Mononuclear cell (primary cell): ENCODE measurements at regions not wholly inside any gene's neighbourhood (a gene's known extent, or its start where the extent isn't known, plus 50 kb on each side); places are given as distances from the start of the nearest gene placed in this dataset.
"Not testable (repeated sequence)": the region's sequence is repeated elsewhere in the genome, so short reads cannot be mapped to it uniquely, and the experiment has no call there.

Experiments used
- H3K27me3 ChIP-seq: 2 replicates; pipeline ENCODE4 v1.6.0; 2011; ENCODE audit warnings: low read length, control low read depth; ENCODE audit not compliant: insufficient read depth
- H3K4me1 ChIP-seq: 2 replicates; pipeline ENCODE4 v1.5.1; 2011; ENCODE audit warnings: mild to moderate bottlenecking, low read length, control low read depth; ENCODE audit not compliant: insufficient read depth
- H3K4me3 ChIP-seq: 2 replicates; pipeline ENCODE4 v1.5.1; 2011; ENCODE audit warnings: mild to moderate bottlenecking, low read length, moderate library complexity
- H3K9me3 ChIP-seq: 2 replicates; pipeline ENCODE4 v1.5.1; 2011; ENCODE audit warnings: low read depth, mild to moderate bottlenecking, control low read depth, low read length

DNA sequence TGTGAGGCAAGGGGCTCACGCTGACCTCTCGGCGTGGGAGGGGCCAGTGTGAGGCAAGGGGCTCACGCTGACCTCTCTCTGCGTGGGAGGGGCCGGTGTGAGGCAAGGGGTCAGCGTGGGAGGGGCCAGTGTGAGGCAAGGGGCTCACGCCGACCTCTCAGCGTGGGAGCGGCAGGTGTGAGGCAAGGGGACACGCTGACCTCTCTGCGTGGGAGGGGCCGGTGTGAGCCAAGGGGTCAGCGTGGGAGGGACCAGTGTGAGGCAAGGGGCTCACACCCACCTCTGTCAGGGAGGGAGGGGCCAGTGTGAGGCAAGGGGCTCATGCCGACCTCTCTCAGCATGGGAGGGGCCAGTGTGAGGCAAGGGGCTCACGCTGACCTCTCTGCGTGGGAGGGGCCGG, 251.7 kb upstream of the NUPR2 start:
- not testable (repeated sequence) for H3K4me1 ChIP-seq, H3K9me3 ChIP-seq, H3K4me3 ChIP-seq

DNA sequence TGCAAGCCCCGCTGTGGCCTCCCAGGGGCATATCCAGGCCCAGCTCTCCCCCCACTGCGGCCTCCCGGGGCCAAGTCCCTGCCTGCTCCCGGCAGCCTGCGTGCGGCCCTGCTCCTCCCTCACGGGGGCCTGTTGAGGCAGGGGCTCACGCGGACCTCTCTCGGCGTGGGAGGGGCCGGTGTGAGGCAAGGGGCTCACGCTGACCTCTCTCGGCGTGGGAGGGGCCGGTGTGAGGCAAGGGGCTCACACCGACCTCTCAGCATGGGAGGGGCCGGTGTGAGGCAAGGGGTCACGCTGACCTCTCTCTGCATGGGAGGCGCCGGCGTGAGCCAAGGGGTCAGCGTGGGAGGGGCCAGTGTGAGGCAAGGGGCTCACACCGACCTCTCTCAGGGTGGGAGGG, 251.2 kb upstream of the NUPR2 start:
- H3K9me3 ChIP-seq = not testable (repeated sequence)

More for the DNA sequence above, 251.7 kb upstream of the NUPR2 start:
- not testable (repeated sequence) for H3K27me3 ChIP-seq

DNA sequence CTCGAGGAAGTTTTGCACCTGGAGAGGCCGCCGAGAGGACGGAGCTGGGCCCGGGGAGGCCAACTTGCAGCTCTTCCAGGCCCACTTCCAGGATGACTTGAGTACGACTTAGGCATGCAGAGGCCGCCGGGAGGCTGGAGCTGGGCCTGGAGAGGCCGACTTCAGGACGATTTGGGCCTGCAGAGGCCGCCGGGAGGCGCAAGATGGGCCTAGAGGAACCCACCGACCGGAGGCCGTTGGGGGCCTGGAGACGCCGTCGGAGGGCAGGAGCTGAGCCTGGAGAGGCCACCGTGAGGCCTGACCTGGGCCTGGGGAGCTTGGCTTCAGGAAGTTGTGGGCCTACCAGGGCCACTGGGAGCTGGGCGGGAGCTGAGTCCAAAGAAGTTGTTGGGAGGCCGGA, 250.5 kb upstream of the NUPR2 start:
- H3K9me3 ChIP-seq, H3K4me1 ChIP-seq, H3K4me3 ChIP-seq, H3K27me3 ChIP-seq: not testable (repeated sequence)

More for the DNA sequence above, 251.2 kb upstream of the NUPR2 start:
- H3K4me1 ChIP-seq, H3K4me3 ChIP-seq, H3K27me3 ChIP-seq: not testable (repeated sequence)

DNA sequence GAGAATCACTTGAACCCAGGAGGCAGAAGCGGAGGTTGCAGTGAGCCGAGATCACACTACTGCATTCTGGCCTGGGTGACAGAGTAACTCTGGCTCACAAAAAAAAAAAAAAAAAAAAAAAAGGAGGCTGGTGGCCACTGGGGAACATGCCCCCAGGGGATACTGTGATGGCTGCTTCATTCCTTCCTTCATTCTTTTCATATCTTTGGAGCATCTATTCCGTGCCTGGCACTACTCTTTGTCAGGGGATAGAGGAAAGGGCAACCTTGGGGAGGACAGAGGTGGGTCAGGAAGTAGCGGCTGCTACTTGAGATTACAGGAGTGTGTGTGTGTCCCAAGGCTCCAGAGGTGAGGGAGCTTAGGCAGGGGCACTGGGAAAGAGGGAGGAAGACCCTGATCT, 236.4 kb upstream of the NUPR2 start:
- H3K4me1 ChIP-seq, H3K9me3 ChIP-seq, H3K27me3 ChIP-seq, H3K4me3 ChIP-seq: not testable (repeated sequence)

DNA sequence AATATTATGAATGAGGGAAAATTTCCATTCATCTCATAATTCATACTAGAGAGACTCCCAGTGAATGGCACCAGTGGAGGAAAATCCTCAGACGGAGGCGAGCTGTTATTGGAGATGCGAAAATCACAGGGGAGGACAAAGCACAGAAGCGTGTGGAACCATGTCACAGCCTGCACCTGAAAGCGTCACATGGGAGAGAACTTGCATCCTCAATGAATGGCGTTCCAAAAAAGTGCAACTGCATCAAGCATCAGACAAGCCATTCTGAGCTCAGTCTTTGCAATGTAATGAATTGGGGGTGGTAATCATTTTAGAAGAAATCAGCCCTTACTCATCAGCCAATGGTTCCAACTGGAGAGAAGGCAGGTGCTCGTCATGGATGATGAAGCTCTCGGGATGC, 235.0 kb upstream of the NUPR2 start:
- not testable (repeated sequence) for H3K27me3 ChIP-seq, H3K4me1 ChIP-seq, H3K4me3 ChIP-seq, H3K9me3 ChIP-seq

DNA sequence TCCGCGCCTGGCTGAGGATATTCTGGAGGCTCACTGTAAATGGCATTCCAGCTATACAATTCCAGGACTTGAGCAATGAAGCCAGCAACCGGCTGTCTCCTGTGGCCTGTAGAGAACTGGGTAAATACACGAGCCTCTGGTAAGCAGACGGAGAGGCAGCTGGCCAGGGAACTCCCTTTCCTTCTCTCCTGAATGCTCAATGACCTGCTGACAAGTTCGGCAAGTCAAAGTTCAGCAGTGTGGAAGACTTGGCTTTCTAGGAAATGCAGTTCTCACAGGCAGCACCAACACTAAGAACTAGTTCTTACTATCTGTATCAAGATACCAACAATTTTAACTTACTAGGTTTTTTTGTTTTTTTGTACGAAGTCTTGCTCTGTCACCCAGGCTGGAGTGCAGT, 232.1 kb upstream of the NUPR2 start:
- not testable (repeated sequence) for H3K27me3 ChIP-seq, H3K9me3 ChIP-seq

DNA sequence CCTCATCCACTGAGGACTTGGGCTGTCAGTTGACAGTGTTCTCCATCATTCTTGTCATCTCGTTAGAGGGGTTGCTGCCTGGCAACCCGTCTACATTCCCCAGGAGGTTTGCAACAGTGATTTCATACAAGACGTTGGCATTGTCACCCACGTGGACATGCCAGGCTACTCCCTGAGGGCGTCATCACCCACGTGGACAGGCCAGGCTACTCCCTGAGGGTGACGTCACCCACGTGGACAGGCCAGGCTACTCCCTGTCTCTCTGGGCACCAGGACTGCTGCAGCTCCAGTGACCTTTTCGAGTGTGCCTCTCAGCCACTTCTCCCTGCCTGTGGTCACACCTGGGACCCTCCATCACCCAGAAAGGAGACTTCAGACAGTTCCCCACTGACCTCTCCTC, 212.1 kb upstream of the NUPR2 start:
- not testable (repeated sequence) for H3K4me1 ChIP-seq, H3K27me3 ChIP-seq, H3K4me3 ChIP-seq, H3K9me3 ChIP-seq

More for the DNA sequence above, 232.1 kb upstream of the NUPR2 start:
- not testable (repeated sequence) for H3K4me3 ChIP-seq, H3K4me1 ChIP-seq

DNA sequence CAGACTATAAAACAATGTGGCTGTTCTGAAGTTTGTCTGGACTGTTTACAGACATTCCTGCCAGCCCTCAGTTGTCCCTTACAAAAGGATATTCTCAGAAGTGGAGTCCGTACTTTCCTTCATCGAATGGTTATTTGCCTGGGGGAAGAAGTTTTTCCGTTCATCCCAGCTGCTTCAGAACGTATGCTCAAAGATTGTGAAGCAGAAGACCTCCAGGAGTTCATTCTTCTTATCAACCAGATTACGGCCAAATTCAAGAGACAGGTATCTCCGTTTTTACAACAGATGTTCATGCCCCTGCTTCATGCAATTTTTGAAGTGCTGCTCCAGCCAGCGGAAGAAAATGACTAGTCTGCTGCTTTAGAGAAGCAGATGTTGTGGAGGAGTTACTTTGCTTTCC, 174.3 kb upstream of the NUPR2 start:
- Histone ChIP-seq H3K9me3 (peaks cover 6% of the 10 kb centered on the region), H3K27me3 (no peaks in the 10 kb centered on the region), H3K4me1 (no peaks in the 10 kb centered on the region), H3K4me3 (no peak overlapping the region)

DNA sequence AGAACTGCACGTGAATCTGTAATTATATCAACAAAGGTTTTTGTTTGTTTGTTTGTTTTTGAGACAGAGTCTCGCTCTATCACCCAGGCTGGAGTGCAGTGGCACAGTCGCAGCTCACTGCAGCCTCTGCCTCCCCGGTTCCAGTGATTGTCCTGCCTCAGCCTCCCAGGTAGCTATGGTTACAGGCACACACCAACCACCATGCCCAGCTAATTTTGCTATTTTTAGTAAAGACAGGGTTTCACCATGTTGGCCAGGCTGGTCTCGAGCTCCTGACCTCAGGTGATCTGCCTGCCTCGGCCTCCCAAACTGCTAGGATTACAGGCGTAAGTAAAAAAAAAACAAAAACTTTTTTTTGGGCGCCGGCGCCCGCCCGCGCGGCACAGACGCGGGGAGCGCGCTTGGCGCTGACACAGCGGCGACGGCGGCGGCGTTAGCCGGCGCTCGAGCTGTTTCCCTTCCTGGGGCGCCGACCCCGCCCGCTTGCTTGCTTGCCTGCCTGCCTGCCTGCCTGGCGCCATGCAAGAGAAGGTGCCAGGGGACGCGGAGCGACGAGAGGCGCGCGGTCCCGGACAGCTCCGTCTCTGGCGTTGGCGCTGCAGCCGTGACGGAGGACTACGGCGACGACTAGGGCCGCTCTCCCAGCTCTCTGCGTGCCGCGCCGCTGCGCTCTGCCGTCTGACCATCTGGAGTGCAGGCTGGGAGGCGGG, 171.4 kb upstream of the NUPR2 start:
- no peak overlapping the region for H3K4me3 ChIP-seq
- H3K27me3 ChIP-seq = no peaks in the 10 kb centered on the region

DNA sequence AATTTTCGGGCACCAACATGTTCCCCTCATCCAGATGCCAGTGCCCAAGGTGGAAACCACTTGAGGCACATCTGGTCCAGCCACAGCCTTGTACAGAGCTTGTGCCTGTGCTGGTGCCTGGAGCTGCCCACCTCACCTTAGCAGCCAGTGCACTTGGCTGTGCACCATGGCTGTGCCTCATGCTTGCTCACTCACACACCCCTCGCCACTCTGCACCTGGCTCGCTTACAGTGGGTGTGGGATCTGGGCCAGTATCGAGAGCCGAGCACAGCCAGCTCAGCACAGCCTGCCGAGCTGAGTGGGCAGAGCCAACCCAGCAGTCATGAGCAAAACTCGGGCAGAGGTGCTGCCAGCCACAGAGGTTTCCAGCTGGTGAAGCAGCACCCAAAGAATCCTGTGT, 139.9 kb upstream of the NUPR2 start:
- no peaks in the 10 kb centered on the region for H3K27me3 ChIP-seq
- no peaks in the 10 kb centered on the region for H3K9me3 ChIP-seq
- no peaks in the 10 kb centered on the region for H3K4me1 ChIP-seq

More for the DNA sequence above, 171.4 kb upstream of the NUPR2 start:
- Histone ChIP-seq H3K9me3 (peaks cover 6% of the 10 kb centered on the region), H3K4me1 (no peaks in the 10 kb centered on the region)

DNA sequence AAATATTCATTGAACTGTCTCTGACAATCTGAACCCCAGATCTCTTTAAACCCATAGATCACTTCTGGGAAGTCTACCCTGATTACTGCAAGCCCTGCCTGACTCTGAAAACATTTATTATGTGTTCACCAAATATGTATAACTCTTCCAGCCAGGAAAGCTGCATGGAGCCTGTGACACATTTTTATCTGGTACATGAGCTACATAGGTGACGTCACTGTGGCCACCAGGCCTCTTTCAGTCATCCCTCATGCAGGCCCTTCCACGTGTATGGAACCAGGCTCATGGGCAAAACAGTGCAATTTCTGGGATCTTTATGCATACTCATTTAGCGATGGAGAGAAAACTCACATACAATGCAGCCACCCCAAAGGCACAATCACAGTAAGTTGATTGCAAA, 133.9 kb upstream of the NUPR2 start:
- H3K4me1 ChIP-seq = no peaks in the 10 kb centered on the region
- no peaks in the 10 kb centered on the region for H3K27me3 ChIP-seq
- H3K9me3 ChIP-seq = no peaks in the 10 kb centered on the region
- no peak overlapping the region for H3K4me3 ChIP-seq

More for the DNA sequence above, 139.9 kb upstream of the NUPR2 start:
- no peak overlapping the region for H3K4me3 ChIP-seq

DNA sequence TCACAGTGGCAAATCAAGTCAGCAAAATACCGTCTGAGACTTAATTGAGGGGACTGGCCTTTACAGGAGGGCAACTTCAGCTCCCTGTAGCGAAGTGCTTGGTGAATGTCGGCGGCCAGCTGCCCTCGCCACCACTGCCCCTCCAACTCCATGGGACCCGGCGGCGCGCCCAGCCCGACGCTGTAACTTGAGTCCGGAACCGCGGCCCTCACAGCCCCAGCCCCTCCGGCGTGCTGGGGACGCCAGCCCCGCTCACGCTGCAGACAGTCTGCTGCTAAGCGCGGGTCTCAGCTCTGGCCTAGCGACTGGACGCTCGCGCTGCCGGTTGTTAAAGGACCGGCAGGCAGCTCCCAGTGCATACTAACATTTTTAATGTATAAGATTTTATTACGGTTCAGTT, 113.4 kb upstream of the NUPR2 start:
- H3K4me1 ChIP-seq = no peaks in the 10 kb centered on the region
- no peaks in the 10 kb centered on the region for H3K27me3 ChIP-seq
- H3K9me3 ChIP-seq = no peaks in the 10 kb centered on the region
- no peak overlapping the region for H3K4me3 ChIP-seq

DNA sequence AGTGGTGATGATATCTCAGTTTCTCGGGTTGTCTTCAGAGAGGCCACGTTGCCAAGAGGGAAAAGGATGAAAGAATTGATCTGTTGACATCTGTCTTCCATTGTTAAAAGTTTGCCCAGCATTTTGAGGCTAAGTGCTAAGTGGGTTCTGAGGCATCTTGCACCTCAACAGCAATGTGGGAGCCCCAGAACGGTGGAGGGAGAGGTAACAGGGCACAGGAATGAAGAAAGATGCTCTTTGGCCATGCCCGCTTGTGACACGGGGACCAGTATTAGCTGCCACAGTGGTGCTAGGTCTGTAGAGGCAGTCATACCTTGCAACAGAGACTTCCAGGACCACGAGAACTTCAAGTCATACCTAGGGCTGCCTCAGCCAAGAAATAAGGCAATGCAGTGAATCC, 106.6 kb upstream of the NUPR2 start:
- Histone ChIP-seq H3K27me3 (no peaks in the 10 kb centered on the region), H3K9me3 (no peaks in the 10 kb centered on the region), H3K4me1 (no peaks in the 10 kb centered on the region), H3K4me3 (no peak overlapping the region)

DNA sequence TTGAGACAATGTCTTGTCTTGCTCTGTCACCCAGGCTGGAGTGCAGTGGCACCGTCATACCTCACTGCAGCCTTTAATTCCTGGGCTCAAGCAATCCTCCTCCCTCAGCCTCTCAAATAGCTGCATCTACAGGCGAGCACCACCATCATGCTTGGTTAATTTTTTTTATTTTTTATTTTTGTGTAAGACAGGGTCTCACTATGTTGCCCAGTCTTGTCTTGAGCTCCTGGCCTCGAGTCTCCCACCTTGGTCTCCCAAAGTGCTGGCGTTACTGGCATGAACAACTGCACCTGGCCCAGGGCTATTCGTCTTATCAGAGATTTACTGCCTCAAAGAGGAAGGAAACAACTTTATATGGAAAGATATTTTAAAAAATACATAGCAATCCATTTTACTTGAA, 102.8 kb upstream of the NUPR2 start:
- no peaks in the 10 kb centered on the region for H3K9me3 ChIP-seq
- no peaks in the 10 kb centered on the region for H3K27me3 ChIP-seq
- no peaks in the 10 kb centered on the region for H3K4me1 ChIP-seq
- no peak overlapping the region for H3K4me3 ChIP-seq

DNA sequence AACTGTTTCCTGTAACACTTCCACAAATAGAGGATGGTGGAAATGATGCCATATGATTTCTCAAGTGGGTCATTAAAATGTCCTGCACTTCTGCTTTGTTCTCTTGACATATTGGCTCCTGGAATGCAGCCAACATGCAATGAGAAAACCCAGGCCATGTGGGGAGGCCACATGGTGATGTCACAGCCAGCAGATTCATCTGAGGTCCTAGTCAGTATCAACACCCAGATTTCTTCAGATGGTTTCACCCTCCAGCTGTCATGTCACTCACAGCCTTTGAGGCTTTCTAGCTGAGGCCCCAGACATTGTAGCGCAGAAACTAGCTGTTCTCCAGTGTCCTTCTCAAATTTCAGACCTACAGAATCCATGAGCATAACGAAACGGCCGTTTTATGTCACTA, 102.3 kb upstream of the NUPR2 start:
- Histone ChIP-seq H3K4me1 (no peaks in the 10 kb centered on the region), H3K27me3 (no peaks in the 10 kb centered on the region), H3K9me3 (no peaks in the 10 kb centered on the region), H3K4me3 (no peak overlapping the region)

DNA sequence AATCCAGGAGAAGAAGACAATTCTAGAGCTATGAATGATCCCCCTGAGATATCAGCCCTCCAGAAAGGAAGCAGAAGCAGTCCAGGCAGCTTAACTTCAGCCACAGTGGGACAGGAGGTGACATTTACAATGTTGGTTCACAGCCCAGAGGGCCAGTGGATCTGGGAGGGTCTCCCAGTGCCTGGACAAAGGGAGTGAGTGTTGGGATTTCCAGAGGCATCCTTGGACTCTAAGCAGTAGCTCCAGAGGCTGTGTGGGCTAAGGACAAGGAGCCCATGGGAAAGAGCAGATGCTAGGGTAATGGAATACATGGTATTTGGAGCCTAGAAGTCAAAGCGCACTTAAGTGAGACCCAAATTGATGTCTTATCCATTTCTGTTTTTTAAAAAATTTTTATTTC, 97.4 kb upstream of the NUPR2 start:
- Histone ChIP-seq H3K27me3 (no peaks in the 10 kb centered on the region), H3K4me1 (no peaks in the 10 kb centered on the region), H3K4me3 (no peak overlapping the region), H3K9me3 (no peaks in the 10 kb centered on the region)
